T-helper 2 cell treated with Interferon-gamma antibody and Interleukin-4, amounts not matched to agents 100 ng/mL and 5 ng/mL, for 36 hours (primary cell): ENCODE measurements at regions not wholly inside any gene's neighbourhood (a gene's known extent, or its start where the extent isn't known, plus 50 kb on each side); places are given as distances from the start of the nearest gene placed in this dataset.
"Not testable (repeated sequence)": the region's sequence is repeated elsewhere in the genome, so short reads cannot be mapped to it uniquely, and the experiment has no call there.

ENCODE experiments used
- intact Hi-C: fragments of 100-400 bp; cut with micrococcal nuclease; formaldehyde crosslinking; loops from one replicate; pipeline ENCODE4 v1.15.1; 2023

GRCh38 chr4:66728280-66728679 lies 817.0 kb downstream of the CENPC start:
- intact Hi-C loops = no loop called here

GRCh38 chr4:66712301-66712921 lies 832.9 kb downstream of the CENPC start:
- intact Hi-C loops = not testable (repeated sequence)

DNA sequence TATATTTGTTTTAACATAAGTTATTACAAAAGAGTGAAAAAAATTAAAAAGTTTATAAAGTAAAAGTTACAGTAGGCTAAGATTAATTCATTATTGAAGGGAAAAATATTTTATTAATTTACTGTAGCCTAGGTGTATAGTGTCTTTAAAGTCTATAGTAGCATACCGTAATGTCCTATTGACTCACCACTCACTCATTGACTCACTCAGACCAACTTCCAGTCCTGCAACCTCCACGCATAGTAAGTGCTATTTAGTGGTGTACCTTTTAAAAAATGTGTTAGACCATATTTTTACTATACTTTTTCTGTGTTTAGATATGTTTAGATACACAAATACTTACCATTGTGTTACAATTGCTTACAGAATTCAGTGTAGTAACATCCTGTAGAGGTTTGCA lies 841.1 kb downstream of the CENPC start:
- intact Hi-C loops = no loop called here

DNA sequence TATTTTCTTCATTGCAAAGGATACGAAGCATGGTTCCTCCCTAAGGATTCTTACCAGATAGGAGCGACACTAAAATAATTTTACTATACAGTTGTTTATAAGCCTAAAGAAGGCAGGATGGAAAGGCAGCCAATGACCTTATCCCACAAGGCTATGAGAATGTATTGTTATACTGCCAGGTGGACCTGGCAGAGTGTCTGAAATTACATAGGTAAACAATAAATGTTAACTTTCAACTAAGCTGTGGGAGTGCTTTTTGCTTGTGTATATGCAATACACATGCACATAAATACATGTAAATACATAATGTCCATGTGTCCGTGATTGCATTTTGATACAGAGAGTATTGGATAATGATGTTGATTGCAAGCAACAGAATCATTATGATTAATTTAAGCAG lies 850.6 kb downstream of the CENPC start:
- intact Hi-C loops = no loop called here

DNA sequence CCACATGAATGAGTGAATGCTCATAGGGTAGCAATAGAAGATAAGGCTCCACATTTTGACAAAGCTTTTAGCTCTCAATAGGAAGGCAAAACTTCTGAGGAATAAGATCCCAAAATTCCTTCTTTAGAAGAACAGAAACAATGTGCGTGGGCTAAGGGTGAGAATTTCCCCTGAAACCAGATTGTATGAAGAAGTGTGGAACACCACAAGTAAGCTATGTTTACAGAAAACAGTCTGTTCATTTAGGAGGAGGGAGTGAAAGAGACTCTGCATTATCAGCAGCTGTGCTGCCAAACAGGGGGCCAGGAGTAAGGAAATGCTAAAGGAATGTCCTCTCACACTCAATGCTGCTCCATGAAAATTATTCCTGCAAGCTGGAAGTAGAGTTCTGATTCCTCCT lies 851.6 kb downstream of the CENPC start:
- intact Hi-C loops = no loop called here

- intact Hi-C loops = no loop called here
Observed at GRCh38 chr4:66691101-66691500, 854.2 kb downstream of the CENPC start.

- intact Hi-C loops = no loop called here
Observed at GRCh38 chr4:66688674-66689073, 856.6 kb downstream of the CENPC start.

GRCh38 chr4:66687459-66687858 lies 857.8 kb downstream of the CENPC start:
- intact Hi-C loops = no loop called here

DNA sequence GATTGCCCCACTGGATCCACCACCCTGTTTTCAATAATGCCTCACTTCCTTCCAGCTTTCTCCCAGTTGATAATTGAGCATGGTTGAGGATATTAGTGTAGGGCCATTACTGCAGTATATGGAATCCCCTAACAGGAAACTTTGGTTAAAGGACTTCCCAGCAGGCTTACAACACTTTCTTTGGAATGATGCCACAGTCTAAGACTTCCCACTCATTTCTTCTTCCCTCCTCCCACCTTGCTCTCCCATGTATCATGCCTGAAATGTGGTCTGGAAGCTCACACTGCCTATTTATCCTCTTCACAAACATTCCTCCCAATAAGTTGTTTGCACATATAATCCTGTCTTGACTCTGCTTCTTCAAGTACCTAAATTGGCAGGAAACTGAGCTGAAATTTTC lies 863.3 kb downstream of the CENPC start:
- intact Hi-C loops = no loop called here

- intact Hi-C loops = no loop called here
Observed at GRCh38 chr4:66667249-66667648, 878.1 kb downstream of the CENPC start.

- intact Hi-C loops = no loop called here
Observed at GRCh38 chr4:66662620-66663019, 882.7 kb downstream of the CENPC start.

DNA sequence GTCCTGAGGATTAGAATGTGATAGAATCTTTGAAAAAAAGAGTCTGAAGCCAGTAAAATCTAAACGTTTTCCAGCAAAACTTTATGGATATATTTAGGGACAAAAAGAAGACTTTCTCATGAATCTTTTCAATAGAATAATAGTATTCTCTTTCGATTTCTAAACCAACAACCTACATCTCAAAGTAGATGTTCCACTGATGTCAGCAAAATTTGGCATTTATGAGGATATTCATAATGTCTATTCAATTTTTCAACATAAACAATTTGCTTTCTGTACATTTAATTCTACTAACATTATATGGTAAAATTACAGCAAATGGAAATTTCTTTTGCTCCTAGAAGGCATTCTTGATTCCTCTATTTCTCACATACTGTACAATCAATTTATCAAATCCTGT lies 886.5 kb downstream of the CENPC start:
- intact Hi-C loops = no loop called here

GRCh38 chr4:66655505-66655904 lies 889.8 kb downstream of the CENPC start:
- intact Hi-C loops = no loop called here

DNA sequence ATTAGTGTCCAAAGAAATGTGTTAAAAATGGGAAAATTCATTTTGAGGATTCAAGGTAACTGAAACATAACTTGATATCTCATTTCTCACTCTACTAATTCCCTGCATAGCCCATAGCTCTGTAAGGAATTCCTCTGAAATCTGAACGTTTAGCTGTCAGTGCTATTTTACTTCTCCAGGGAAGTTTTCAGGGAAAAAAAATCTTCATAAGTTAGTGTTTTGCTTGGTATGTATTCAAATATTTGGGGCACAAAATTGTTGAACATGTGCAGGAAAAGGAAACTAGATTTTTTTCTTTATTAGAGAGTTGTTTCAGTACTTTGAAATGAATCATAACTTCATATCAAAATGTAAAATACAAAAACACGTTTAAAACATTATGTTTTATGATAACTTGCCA lies 891.4 kb downstream of the CENPC start:
- intact Hi-C loops = no loop called here

GRCh38 chr4:66649236-66649635 lies 896.1 kb downstream of the CENPC start:
- intact Hi-C loops = no loop called here

GRCh38 chr4:66647926-66648325 lies 897.4 kb downstream of the CENPC start:
- intact Hi-C loops = no loop called here

DNA sequence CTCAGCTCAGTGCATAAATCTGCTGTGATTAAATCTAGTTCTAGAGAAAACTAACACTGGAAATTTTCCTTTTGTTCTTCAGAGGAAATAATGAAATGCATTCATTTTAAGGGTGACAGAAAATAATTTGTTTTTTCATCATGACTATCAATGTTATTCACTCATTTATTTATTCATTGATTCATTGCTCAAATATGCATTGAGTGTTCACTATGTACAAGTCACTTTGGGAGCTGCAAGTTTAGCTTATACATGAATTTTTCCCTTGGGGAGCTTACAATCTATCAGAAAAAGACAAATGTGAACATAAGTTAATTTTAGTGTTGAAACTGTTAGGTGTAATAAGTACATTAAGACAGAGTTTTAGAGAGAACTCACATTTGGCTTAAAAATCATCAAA lies 897.8 kb downstream of the CENPC start:
- intact Hi-C loops = no loop called here

- intact Hi-C loops = no loop called here
Observed at GRCh38 chr4:66640233-66640990, 904.9 kb downstream of the CENPC start.

GRCh38 chr4:66639361-66639760 lies 905.9 kb downstream of the CENPC start:
- intact Hi-C loops = no loop called here

DNA sequence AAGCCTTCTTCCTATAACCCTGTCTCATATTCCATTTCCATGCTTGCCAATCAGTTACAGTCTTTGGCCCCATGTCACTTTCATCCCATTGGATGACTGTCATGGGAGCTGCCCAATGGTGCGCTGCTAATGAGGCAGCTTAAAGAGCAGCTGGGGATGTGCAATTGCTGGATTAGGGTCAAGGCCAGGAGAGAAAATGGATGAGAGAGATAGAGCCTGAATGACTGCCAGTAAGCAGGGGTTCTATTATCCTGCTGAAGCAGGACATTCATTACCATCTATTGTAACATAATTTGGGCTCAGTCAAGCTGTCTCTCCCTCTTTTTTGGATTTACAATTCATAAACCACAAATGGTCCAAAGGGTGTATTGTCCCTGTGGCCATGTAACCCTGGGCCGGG lies 909.0 kb downstream of the CENPC start:
- intact Hi-C loops = no loop called here

DNA sequence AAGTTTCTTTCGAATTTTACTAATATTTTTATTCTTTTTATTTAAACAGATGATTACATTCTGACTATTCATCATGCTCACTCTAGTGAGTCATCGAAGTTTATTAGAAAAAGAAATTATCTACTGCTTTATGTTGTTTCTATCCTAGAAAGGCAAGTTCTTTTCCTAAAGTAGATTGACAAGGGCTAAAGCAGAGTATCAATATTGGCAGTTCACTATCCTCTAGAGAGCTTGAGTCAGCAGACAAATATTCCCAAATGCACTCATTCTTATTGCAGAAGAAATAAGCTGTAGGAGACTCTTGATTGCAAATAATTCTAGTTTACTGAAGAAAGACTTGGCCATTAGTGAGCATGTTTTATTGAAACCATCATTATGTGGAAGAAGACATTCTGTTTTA lies 911.8 kb downstream of the CENPC start:
- intact Hi-C loops = no loop called here

DNA sequence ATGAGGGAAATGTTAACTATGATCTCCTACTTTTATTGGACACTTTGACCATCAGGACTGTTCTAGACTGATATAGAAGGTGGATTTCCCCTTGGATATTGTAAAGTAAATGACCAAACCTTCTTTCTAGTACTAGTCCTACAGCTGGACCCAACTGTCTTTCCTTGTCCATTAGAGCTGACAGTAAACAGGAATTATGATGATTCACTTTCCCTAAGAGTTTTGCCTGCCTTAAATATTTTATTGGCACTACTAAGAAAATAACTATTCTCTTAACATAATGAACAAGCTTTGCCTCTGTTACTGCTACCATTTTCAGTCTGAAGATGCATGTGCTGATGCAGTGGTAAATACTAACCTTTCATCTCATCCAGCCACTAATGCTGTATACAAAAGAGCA lies 915.4 kb downstream of the CENPC start:
- intact Hi-C loops = no loop called here

DNA sequence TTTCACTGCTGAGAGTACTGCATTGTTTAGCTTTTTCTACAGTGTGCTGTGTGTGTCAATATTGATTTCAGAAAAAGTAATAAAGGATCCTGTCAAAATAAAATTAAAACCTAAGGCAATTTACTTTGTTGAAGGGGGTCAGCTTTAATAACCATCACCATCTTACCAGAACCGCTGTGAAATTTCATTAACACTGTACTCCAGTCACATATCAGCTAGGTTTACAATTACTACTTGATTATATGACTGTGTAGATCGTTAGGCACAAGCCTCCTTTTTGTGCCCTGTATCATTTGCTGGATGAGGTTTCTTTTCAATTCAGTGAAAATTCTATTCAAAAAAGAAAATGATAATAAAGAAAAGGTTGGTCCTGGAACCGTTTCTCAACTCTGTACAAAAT lies 917.2 kb downstream of the CENPC start:
- intact Hi-C loops = no loop called here
